Smooth muscle cell (in vitro differentiated cells): ENCODE measurements at regions not wholly inside any gene's neighbourhood (a gene's known extent, or its start where the extent isn't known, plus 50 kb on each side); places are given as distances from the start of the nearest gene placed in this dataset.

Experiments
- DNase-seq: peaks from one replicate; lab custom pipeline; 2025; ENCODE audit not compliant: unreplicated experiment; lab: John Stamatoyannopoulos, UW
- H2AFZ ChIP-seq: fragments of 200-600 bp; sonication (generic); 2 replicates; pipeline ENCODE4 v1.6.0; 2016; ENCODE audit warnings: antibody characterized with exemption, low read depth, mild to moderate bottlenecking
- H3F3A ChIP-seq: fragments of 200-600 bp; sonication (generic); 2 replicates; pipeline ENCODE4 v1.6.0; 2017; ENCODE audit warnings: antibody characterized with exemption, low read depth
- H3K27ac ChIP-seq: fragments of 200-600 bp; sonication (generic); 2 replicates; pipeline ENCODE4 v1.5.1; 2016; ENCODE audit warnings: low read depth, mild to moderate bottlenecking
- H3K27me3 ChIP-seq: fragments of 200-600 bp; sonication (generic); 2 replicates; pipeline ENCODE4 v1.6.1; 2016; ENCODE audit warnings: low read depth, mild to moderate bottlenecking
- H3K36me3 ChIP-seq: fragments of 200-600 bp; sonication (generic); 2 replicates; pipeline ENCODE4 v1.5.1; 2016; ENCODE audit warnings: low read depth
- H3K4me1 ChIP-seq: fragments of 200-600 bp; sonication (generic); 2 replicates; pipeline ENCODE4 v1.5.1; 2016; ENCODE audit warnings: low read depth
- H3K4me2 ChIP-seq: fragments of 200-600 bp; sonication (generic); 2 replicates; pipeline ENCODE4 v1.6.0; 2016; ENCODE audit warnings: mild to moderate bottlenecking
- H3K4me3 ChIP-seq: fragments of 200-600 bp; sonication (generic); 2 replicates; pipeline ENCODE4 v1.5.1; 2016; ENCODE audit warnings: mild to moderate bottlenecking
- H3K79me2 ChIP-seq: fragments of 200-600 bp; sonication (generic); 2 replicates; pipeline ENCODE4 v1.6.0; 2016; ENCODE audit warnings: low read depth, mild to moderate bottlenecking
- H3K9ac ChIP-seq: fragments of 200-600 bp; sonication (generic); 2 replicates; pipeline ENCODE4 v1.6.0; 2016; ENCODE audit warnings: low read depth
- H3K9me3 ChIP-seq: fragments of 200-600 bp; sonication (generic); replicated peaks from 2 replicates; pipeline ENCODE4 v1.5.1; 2016; ENCODE audit warnings: low read depth
- H4K20me1 ChIP-seq: fragments of 200-600 bp; sonication (generic); 2 replicates; pipeline ENCODE4 v1.6.0; 2016; ENCODE audit warnings: low read depth
- WGBS: methylation state at CpG from one replicate; pipeline ENCODE4 v1.1.7; 2016; ENCODE audit warnings: low lambda C conversion rate; 5-methylcytosine and 5-hydroxymethylcytosine counted together
- TF ChIP-seq, protein P1 (sequence below): fragments of 200-600 bp; sonication (generic); IDR thresholded peaks from 2 replicates; pipeline ENCODE4 v1.5.1; 2017; ENCODE audit warnings: borderline replicate concordance, mild to moderate bottlenecking, antibody characterized with exemption; ENCODE audit not compliant: insufficient read depth, poor library complexity, severe bottlenecking

DNA sequence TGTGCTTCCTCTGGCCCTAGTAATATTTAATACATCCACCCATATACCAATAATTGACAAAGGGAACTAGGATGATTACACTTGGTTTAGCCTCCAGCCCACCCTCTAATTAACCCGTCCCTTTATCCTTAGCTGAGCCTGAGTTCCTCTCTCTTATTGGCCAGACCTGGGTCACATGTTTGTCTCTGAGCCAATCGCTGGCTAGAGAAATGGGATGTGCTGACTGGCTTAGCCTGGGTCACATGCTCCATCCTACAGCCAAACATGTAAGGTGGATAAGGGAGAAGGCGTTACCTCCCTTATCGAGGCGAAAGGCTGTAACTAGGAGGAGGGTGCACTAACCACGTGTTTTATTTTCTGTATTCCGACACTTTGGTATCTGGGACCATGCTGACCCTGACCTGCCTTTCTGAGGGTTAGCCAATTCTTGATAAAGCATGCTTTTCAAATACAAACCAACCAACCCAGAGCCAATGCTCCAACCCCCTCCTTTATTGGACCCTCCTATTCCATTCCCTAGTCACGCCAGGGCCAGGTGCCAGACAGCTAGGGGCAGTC, 262.7 kb downstream of the PREX1 start:
- WGBS: 88% methylated on average over 8 of the region's 8 CpGs
- DNase-seq: no peak
- H4K20me1 ChIP-seq: no peaks in the 10 kb centered on the region
- no peaks in the 10 kb centered on the region for H3K79me2 ChIP-seq
- TF ChIP-seq, protein P1, sequence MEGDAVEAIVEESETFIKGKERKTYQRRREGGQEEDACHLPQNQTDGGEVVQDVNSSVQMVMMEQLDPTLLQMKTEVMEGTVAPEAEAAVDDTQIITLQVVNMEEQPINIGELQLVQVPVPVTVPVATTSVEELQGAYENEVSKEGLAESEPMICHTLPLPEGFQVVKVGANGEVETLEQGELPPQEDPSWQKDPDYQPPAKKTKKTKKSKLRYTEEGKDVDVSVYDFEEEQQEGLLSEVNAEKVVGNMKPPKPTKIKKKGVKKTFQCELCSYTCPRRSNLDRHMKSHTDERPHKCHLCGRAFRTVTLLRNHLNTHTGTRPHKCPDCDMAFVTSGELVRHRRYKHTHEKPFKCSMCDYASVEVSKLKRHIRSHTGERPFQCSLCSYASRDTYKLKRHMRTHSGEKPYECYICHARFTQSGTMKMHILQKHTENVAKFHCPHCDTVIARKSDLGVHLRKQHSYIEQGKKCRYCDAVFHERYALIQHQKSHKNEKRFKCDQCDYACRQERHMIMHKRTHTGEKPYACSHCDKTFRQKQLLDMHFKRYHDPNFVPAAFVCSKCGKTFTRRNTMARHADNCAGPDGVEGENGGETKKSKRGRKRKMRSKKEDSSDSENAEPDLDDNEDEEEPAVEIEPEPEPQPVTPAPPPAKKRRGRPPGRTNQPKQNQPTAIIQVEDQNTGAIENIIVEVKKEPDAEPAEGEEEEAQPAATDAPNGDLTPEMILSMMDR: no peak
- no peak overlapping the region for H3K9ac ChIP-seq
- no peaks in the 10 kb centered on the region for H3K27me3 ChIP-seq
- H3K36me3 ChIP-seq: no peaks in the 10 kb centered on the region
- H3K4me3 ChIP-seq: no peak overlapping the region
- no peak overlapping the region for H3K27ac ChIP-seq
- H2AFZ ChIP-seq: no peak overlapping the region
- H3K4me2 ChIP-seq: no peak overlapping the region
- H3F3A ChIP-seq: no peaks in the 10 kb centered on the region
- no peaks in the 10 kb centered on the region for H3K4me1 ChIP-seq
- H3K9me3 ChIP-seq: no peaks in the 10 kb centered on the region

DNA sequence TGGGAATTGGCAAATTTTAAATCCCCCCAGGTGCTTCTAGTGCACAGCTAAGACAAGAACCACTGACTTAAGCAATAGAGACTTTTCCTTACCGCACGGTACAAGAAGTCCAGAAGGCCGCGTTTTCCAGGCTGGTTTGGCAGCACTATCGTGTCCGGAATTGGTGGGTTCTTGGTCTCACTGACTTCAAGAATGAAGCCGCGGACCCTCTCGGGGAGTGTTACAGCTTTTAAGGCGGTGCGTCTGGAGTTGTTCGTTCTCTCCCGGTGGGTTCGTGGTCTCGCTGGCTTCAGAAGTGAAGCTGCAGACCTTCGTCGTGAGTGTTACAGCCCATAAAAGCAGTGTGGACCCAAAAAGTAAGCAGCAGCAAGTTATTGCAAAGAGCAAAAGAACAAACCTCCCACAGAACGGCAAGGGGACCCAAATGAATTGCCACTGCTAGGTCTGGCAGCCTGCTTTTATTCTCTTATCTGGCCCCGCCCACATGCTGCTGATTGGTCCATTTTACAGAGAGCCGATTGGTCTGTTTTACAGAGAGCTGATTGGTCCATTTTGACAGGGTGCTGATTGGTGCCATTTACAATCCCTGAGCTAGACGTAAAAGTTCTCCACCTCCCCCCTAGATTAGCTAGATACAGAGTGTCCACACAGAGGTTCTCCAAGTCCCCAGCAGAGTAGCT, 264.5 kb downstream of the PREX1 start:
- Histone ChIP-seq H2AFZ (no peak overlapping the region), H3K4me3 (no peak overlapping the region), H3K4me1 (peaks cover 5% of the 10 kb centered on the region), H3K9me3 (no peaks in the 10 kb centered on the region), H3K36me3 (no peaks in the 10 kb centered on the region), H3K9ac (no peak overlapping the region), H3K79me2 (no peaks in the 10 kb centered on the region), H3K4me2 (no peak overlapping the region), H3F3A (peaks cover 2% of the 10 kb centered on the region), H4K20me1 (no peaks in the 10 kb centered on the region), H3K27me3 (no peaks in the 10 kb centered on the region), H3K27ac (no peak overlapping the region)
- WGBS: 96% methylated on average over 21 of the region's 21 CpGs
- DNase-seq: no peak
- TF ChIP-seq, protein P1: no peak

DNA sequence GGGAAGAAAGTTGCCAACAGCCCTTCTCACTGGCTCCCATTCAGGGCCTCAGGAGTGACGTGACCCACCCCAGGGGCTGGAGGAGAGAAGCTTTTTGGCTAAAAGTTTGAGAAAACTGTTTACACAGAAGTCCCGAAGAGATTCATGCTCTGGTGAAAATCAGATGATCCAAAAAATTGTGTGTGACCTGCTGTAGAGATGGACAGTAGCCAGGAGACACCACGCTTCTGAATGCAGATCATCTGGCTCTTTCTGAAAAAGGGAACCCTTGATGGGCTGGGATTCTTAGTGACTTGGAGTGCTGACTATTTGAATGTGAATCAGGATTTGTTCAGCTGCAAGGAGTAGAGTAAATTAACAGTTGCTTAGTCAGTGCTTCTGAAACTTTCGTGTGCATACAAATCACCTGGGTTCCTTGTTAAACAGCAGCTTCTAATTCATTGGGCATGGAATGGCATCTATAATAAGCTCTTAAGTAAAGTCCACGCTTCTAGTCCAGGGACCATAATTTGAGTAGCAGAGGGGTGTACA, 265.1 kb downstream of the PREX1 start:
- Histone ChIP-seq H3K9me3 (no peaks in the 10 kb centered on the region), H2AFZ (no peak overlapping the region), H3F3A (peaks cover 4% of the 10 kb centered on the region), H3K79me2 (no peaks in the 10 kb centered on the region), H3K4me2 (no peak overlapping the region), H3K4me1 (peaks cover 5% of the 10 kb centered on the region), H3K27me3 (no peaks in the 10 kb centered on the region), H4K20me1 (no peaks in the 10 kb centered on the region), H3K27ac (no peak overlapping the region), H3K9ac (no peak overlapping the region), H3K4me3 (no peak overlapping the region), H3K36me3 (no peaks in the 10 kb centered on the region)
- WGBS: 85% methylated on average over 5 of the region's 5 CpGs
- no peak for DNase-seq
- TF ChIP-seq, protein P1: no peak
